ENCODE measurements at regions not wholly inside any gene's neighbourhood (a gene's known extent, or its start where the extent isn't known, plus 50 kb on each side); places are given as distances from the start of the nearest gene placed in this dataset.

DNA sequence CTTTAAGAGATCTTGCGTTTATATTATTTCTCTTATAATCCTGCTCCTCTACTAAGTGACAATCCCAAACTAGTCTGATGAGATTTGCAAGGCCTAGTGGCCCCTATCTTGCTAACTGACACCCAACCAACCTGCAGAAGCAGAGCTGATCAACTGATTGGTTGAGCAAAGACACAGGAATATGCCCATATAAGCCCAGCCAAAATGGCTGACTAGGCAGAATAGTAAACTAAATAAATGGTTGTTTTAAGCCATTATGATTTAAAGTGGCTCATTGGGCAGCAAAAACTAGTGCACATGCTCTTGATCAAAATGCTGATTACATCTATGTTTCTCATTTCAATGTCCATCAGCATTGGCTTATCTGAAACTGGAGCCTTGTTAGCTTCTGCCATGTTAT is 238.0 kb upstream of the PDE4D start:
- 97% methylated on average over 1 of the region's 1 CpG; no CpG with 5 or more reads in 1 of the 2 donors for whole genome bisulfite sequencing, 2 donors (ENCODE audit: low coverage in 1 of 2)
- TF ChIP-seq, protein P1, sequence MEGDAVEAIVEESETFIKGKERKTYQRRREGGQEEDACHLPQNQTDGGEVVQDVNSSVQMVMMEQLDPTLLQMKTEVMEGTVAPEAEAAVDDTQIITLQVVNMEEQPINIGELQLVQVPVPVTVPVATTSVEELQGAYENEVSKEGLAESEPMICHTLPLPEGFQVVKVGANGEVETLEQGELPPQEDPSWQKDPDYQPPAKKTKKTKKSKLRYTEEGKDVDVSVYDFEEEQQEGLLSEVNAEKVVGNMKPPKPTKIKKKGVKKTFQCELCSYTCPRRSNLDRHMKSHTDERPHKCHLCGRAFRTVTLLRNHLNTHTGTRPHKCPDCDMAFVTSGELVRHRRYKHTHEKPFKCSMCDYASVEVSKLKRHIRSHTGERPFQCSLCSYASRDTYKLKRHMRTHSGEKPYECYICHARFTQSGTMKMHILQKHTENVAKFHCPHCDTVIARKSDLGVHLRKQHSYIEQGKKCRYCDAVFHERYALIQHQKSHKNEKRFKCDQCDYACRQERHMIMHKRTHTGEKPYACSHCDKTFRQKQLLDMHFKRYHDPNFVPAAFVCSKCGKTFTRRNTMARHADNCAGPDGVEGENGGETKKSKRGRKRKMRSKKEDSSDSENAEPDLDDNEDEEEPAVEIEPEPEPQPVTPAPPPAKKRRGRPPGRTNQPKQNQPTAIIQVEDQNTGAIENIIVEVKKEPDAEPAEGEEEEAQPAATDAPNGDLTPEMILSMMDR (IDR thresholded peaks at IDR 0.05), result no peak
- TF ChIP-seq POLR2AphosphoS5 (IDR thresholded peaks at IDR 0.05) (no peak), EP300 (IDR thresholded peaks at IDR 0.05; ENCODE audit: low read depth) (no peak), POLR2A (IDR thresholded peaks at IDR 0.05) (no peak)
- no peaks in the 10 kb centered on the region for H3K4me1 ChIP-seq
- H3K36me3 ChIP-seq, result no peaks in the 10 kb centered on the region
- H3K4me3 ChIP-seq, result no peak overlapping the region
- no peak for DNase-seq
- H3K27ac ChIP-seq, result no peak overlapping the region
- in situ Hi-C loops (cut with MboI; ENCODE audit: low pct_ligation_motif_present in 1 of 4, low pct_unique_long_range_greater_than_20kb in 1 of 4, low sequenced_read_pairs in 3 of 4), result no loop called here
- no peaks in the 10 kb centered on the region for H3K27me3 ChIP-seq
- H3K9me3 ChIP-seq, result no peaks in the 10 kb centered on the region
- intact Hi-C loops (cut with DNase I; ENCODE audit: low total_unique reads), result no loop called here

DNA sequence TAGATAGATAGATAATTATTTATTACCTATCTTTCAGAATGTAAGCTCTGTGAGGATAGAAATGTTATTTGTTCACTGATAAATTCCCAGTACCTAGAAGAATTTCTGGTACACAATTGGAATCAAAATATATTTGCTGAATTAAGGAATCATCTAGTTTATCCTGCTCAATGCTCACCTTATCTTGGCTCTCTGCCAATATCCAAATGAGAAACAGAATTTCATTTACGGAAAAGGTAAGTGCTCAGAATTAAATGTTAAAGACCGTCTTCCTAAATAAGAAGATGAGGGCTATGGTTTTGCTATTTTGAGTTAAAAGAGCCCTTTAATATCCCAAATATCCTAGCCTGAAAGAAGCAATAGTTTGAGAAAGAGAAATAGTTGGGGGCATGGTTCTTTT is 232.1 kb upstream of the PDE4D start:
- no peaks in the 10 kb centered on the region for H3K9me3 ChIP-seq
- no peak for DNase-seq
- H3K4me1 ChIP-seq, result no peaks in the 10 kb centered on the region
- WGBS, 2 donors (ENCODE audit: low coverage in 1 of 2), result 90 to 98% methylated on average over 2 of the region's 2 CpGs
- no peak overlapping the region for H3K4me3 ChIP-seq
- no peaks in the 10 kb centered on the region for H3K36me3 ChIP-seq
- H3K27ac ChIP-seq, result no peak overlapping the region
- intact Hi-C loops (cut with DNase I; ENCODE audit: low total_unique reads) (no loop called here), in situ Hi-C loops (cut with MboI; ENCODE audit: low pct_ligation_motif_present in 1 of 4, low pct_unique_long_range_greater_than_20kb in 1 of 4, low sequenced_read_pairs in 3 of 4) (no loop called here)
- TF ChIP-seq EP300 (IDR thresholded peaks at IDR 0.05; ENCODE audit: low read depth) (no peak), POLR2A (IDR thresholded peaks at IDR 0.05) (no peak), POLR2AphosphoS5 (IDR thresholded peaks at IDR 0.05) (no peak)
- no peaks in the 10 kb centered on the region for H3K27me3 ChIP-seq

DNA sequence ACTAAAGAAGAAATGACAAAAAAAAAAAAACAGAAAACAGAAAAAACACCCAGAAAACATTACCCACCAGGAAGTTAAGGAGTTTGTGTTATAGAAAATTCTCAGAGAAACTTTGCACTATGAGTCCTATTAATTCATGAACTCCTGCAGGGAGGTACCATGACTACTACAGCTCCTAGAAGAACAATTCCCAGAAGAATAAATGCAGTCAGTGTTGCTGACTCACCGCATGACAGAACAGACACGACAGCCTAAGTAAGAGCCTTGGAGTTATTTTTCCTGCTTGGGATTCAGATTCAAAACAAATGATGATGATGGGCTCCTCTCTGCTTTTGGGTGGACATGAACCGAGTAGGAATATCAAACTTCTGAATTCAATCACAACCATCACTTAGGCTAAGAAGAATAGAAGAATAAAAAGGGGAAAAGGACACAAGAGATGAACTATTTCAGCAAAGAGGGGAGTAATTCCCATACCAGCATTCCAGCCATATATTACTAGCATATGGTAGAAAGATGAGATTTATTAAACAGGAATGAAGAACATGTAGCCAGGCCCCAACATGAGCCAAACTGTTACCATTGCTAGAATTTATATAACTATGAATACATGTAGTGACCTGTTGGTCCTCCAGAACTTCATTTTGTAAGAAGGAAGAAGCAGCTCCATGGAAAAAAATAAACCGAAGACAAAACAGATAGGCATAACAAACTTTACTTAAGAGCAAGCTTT is 209.6 kb upstream of the PDE4D start:
- intact Hi-C loops (cut with DNase I; ENCODE audit: low total_unique reads), result no loop called here
- TF ChIP-seq, protein P1 (IDR thresholded peaks at IDR 0.05), result no peak
- TF ChIP-seq EP300 (IDR thresholded peaks at IDR 0.05; ENCODE audit: low read depth) (no peak), POLR2AphosphoS5 (IDR thresholded peaks at IDR 0.05) (no peak), POLR2A (IDR thresholded peaks at IDR 0.05) (no peak)
- H3K4me1 ChIP-seq, result no peaks in the 10 kb centered on the region
- no peak overlapping the region for H3K4me3 ChIP-seq
- no peak for DNase-seq
- no peaks in the 10 kb centered on the region for H3K27me3 ChIP-seq
- H3K9me3 ChIP-seq, result no peaks in the 10 kb centered on the region
- in situ Hi-C loops (cut with MboI; ENCODE audit: low pct_ligation_motif_present in 1 of 4, low pct_unique_long_range_greater_than_20kb in 1 of 4, low sequenced_read_pairs in 3 of 4), result no loop called here
- H3K36me3 ChIP-seq, result no peaks in the 10 kb centered on the region
- H3K27ac ChIP-seq, result no peak overlapping the region
- 79 to 88% methylated on average over 4 of the region's 4 CpGs for WGBS, 2 donors (ENCODE audit: low coverage in 1 of 2)

DNA sequence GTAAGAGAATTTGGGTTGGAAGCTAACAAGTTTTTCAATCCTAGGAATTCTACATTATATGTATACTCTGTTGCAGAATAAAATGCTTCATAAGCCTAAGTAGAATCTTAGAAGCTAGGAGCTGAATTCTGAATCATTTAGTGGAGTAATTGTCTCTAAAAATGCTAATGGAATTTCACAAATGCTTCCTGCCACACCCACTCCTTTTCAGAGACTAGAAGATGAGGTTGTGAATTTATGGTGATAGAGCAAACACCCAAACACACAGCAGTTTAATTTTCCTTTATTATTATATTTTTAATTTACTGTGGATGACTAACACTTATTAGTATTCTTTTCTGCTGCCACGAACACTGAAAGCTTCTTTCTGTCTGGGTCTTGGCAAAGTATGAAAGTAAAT is 208.0 kb upstream of the PDE4D start:
- no peak overlapping the region for H3K4me3 ChIP-seq
- H3K27me3 ChIP-seq, result no peaks in the 10 kb centered on the region
- TF ChIP-seq, protein P1 (IDR thresholded peaks at IDR 0.05), result no peak
- no peak for TF ChIP-seq EP300 (IDR thresholded peaks at IDR 0.05; ENCODE audit: low read depth)
- no peak for TF ChIP-seq POLR2A (IDR thresholded peaks at IDR 0.05)
- TF ChIP-seq POLR2AphosphoS5 (IDR thresholded peaks at IDR 0.05), result no peak
- no peaks in the 10 kb centered on the region for H3K4me1 ChIP-seq
- H3K27ac ChIP-seq, result no peak overlapping the region
- DNase-seq, result no peak
- no peaks in the 10 kb centered on the region for H3K9me3 ChIP-seq
- intact Hi-C loops (cut with DNase I; ENCODE audit: low total_unique reads) (no loop called here), in situ Hi-C loops (cut with MboI; ENCODE audit: low pct_ligation_motif_present in 1 of 4, low pct_unique_long_range_greater_than_20kb in 1 of 4, low sequenced_read_pairs in 3 of 4) (no loop called here)
- H3K36me3 ChIP-seq, result no peaks in the 10 kb centered on the region
- WGBS, 2 donors (ENCODE audit: low coverage in 1 of 2), result 64 to 75% methylated on average over 1 of the region's 1 CpG

Measured in transverse colon (tissue), 4 donors.